B cell (primary cell): ENCODE measurements at regions not wholly inside any gene's neighbourhood (a gene's known extent, or its start where the extent isn't known, plus 50 kb on each side); places are given as distances from the start of the nearest gene placed in this dataset.

Experiments
- ATAC-seq: fragments of 200-7000 bp; cut with Tn5 transposase; one replicate; pipeline ENCODE4 v1.10.0; 2021; ENCODE audit warnings: low read depth, mild to moderate bottlenecking, moderate number of reproducible peaks, moderate library complexity
- CTCF ChIA-PET: fragments of 350-600 bp; sonication (Branson Sonifier 250); formaldehyde crosslinking; loops from one replicate; lab custom pipeline; 2021; ENCODE audit warnings: antibody characterized with exemption, inconsistent platforms; lab: Charles Lee
- POLR2A ChIA-PET: fragments of 350-600 bp; sonication (Branson Sonifier 250); formaldehyde crosslinking; loops from one replicate; lab custom pipeline; 2021; ENCODE audit warnings: antibody characterized with exemption; lab: Charles Lee
- DNase-seq: peaks from one replicate; pipeline ENCODE4 v3.0.0; 2013
- H2AFZ ChIP-seq: 2 replicates; pipeline ENCODE4 v1.6.1; 2012; ENCODE audit warnings: mild to moderate bottlenecking, low read depth, low read length; ENCODE audit not compliant: insufficient read depth, poor library complexity, severe bottlenecking
- H3K27ac ChIP-seq, 2 donors: 1 replicate in 1 of 2; 2 replicates in 1 of 2; pipeline ENCODE4 v1.5.1; 2012 to 2013; ENCODE audit warnings: low read length in 2 of 2, mild to moderate bottlenecking in 2 of 2, moderate library complexity in 1 of 2
- H3K27me3 ChIP-seq, 4 experiments: fragments of 200-600 bp in 1 of 4; sonication (generic) in 1 of 4; replicated peaks in 1 of 4; 1 replicate in 2 of 4; 2 replicates in 2 of 4; pipeline versions ENCODE4 v1.6.1 to v1.7.0; 2013 to 2016; ENCODE audit warnings: low read length in 3 of 4, mild to moderate bottlenecking in 2 of 4, mixed read lengths in 1 of 4, moderate library complexity in 1 of 4; ENCODE audit not compliant: insufficient read depth in 4 of 4, control insufficient read depth in 3 of 4; ENCODE audit errors: control extremely low read depth in 1 of 4
- H3K36me3 ChIP-seq, 2 experiments: replicated peaks in 1 of 2; 1 replicate in 1 of 2; 2 replicates in 1 of 2; pipeline versions ENCODE4 v1.6.1 to v1.7.1; 2013; ENCODE audit warnings: low read length in 1 of 2; ENCODE audit not compliant: insufficient read depth in 2 of 2, control insufficient read depth in 1 of 2; ENCODE audit errors: control extremely low read depth in 1 of 2, extremely low read depth in 1 of 2
- H3K4me1 ChIP-seq, 2 donors: fragments of 200-600 bp in 1 of 2; sonication (generic) in 1 of 2; 1 replicate in 1 of 2; 2 replicates in 1 of 2; pipeline versions ENCODE4 v1.5.1 to v1.6.1; 2013 to 2017; ENCODE audit warnings: low read length in 2 of 2; ENCODE audit not compliant: control insufficient read depth in 2 of 2, insufficient read depth in 2 of 2
- H3K4me2 ChIP-seq: replicated peaks from 2 replicates; pipeline ENCODE3; 2012; ENCODE audit warnings: mild to moderate bottlenecking, low read depth, low read length; ENCODE audit not compliant: poor library complexity, severe bottlenecking
- H3K4me3 ChIP-seq, 5 experiments: fragments of 200-600 bp in 1 of 5; sonication (generic) in 1 of 5; 1 replicate in 3 of 5; 2 replicates in 2 of 5; pipeline versions ENCODE4 v1.5.1 to v1.7.0; 2011 to 2016; ENCODE audit warnings: low read length in 4 of 5, mild to moderate bottlenecking in 4 of 5, low read depth in 2 of 5, control low read depth in 1 of 5, moderate library complexity in 1 of 5; ENCODE audit not compliant: insufficient read depth in 1 of 5; ENCODE audit errors: control extremely low read depth in 1 of 5, extremely low read depth in 1 of 5
- H3K79me2 ChIP-seq: fragments of 200-600 bp; sonication (generic); one replicate; pipeline ENCODE4 v1.6.0; 2016; ENCODE audit warnings: low read length; ENCODE audit not compliant: control insufficient read depth, insufficient read depth
- H3K9ac ChIP-seq: fragments of 200-600 bp; sonication (generic); 2 replicates; pipeline ENCODE4 v1.6.1; 2017; ENCODE audit warnings: mild to moderate bottlenecking, low read length, moderate library complexity
- H3K9me3 ChIP-seq, 3 donors: one replicate each; pipeline versions ENCODE4 v1.6.1 to v1.7.1; 2013; ENCODE audit warnings: low read length in 2 of 3; ENCODE audit not compliant: control insufficient read depth in 2 of 3, insufficient read depth in 1 of 3; ENCODE audit errors: control extremely low read depth in 1 of 3
- H4K20me1 ChIP-seq: 2 replicates; pipeline ENCODE4 v1.6.0; 2012; ENCODE audit warnings: mild to moderate bottlenecking, low read length; ENCODE audit not compliant: insufficient read depth, control insufficient read depth, poor library complexity, severe bottlenecking
- H3K27ac Mint-ChIP-seq: one replicate; pipeline ENCODE4 v1.8.0; 2021; ENCODE audit warnings: mixed read lengths
- H3K27me3 Mint-ChIP-seq: one replicate; pipeline ENCODE4 v1.8.0; 2021; ENCODE audit warnings: mixed read lengths
- H3K4me1 Mint-ChIP-seq: one replicate; pipeline ENCODE4 v1.8.0; 2021; ENCODE audit warnings: mixed read lengths
- H3K4me3 Mint-ChIP-seq: one replicate; pipeline ENCODE4 v1.8.0; 2021; ENCODE audit warnings: mixed read lengths
- H3K9me3 Mint-ChIP-seq: one replicate; pipeline ENCODE4 v1.8.0; 2022; ENCODE audit warnings: mixed read lengths; ENCODE audit not compliant: insufficient read depth
- EZH2 ChIP-seq: IDR thresholded peaks from 2 replicates; pipeline ENCODE4 v1.6.1; 2012; ENCODE audit warnings: borderline replicate concordance, low read depth, mild to moderate bottlenecking, moderate library complexity, low read length; ENCODE audit not compliant: insufficient read depth, poor library complexity, severe bottlenecking
- WGBS: methylation state at CpG from one replicate; pipeline ENCODE4 v1.1.5; 2013; ENCODE audit warnings: missing lambda C conversion rate; ENCODE audit not compliant: insufficient coverage; 5-methylcytosine and 5-hydroxymethylcytosine counted together
- intact Hi-C: fragments of 100-400 bp; cut with micrococcal nuclease; formaldehyde crosslinking; loops from one replicate; pipeline ENCODE4 v1.10.0; 2022
- TF ChIP-seq, protein P1 (sequence below): fragments of 200-600 bp; IDR thresholded peaks from one replicate; pipeline ENCODE4 v1.8.0; 2022; ENCODE audit warnings: antibody characterized with exemption, mild to moderate bottlenecking

DNA sequence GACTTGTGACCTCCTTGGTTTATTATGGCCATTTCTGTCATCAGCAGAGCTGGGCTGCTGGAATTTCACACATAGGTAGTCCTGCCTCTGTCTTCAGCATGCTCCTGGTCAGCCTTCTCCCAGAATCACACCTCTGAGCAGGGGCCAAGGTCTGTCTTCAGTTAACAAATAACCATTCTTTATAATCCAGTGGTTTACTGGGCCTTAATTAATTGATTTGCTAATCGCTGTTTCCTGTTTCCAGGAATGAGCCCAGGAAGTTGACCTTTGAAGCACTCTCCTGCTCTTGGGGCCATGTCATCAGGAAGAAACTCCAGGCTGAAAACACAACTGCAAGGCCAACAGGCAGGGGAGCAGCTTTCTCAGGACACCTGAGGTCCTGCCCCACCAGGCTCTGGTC, 278.5 kb downstream of the SRBD1 start:
- peaks cover 3% of the 10 kb centered on the region for H3K27me3 Mint-ChIP-seq
- ChIA-PET POLR2A (no interaction called here), CTCF (no interaction called here)
- H3K4me3 ChIP-seq = no peak overlapping the region
- no peak overlapping the region for H3K27ac Mint-ChIP-seq
- WGBS = 90% methylated on average over 1 of the region's 1 CpG
- H3K9me3 Mint-ChIP-seq = no peaks in the 10 kb centered on the region
- no peaks in the 10 kb centered on the region for H3K79me2 ChIP-seq
- H3K27ac ChIP-seq = no peak overlapping the region
- no peak overlapping the region for H2AFZ ChIP-seq
- DNase-seq (no peak), ATAC-seq (no peak)
- no peaks in the 10 kb centered on the region for H3K9me3 ChIP-seq
- no peaks in the 10 kb centered on the region for H4K20me1 ChIP-seq
- H3K4me2 ChIP-seq = no peak overlapping the region
- intact Hi-C loops = no loop called here
- H3K4me1 Mint-ChIP-seq = peaks cover 2% of the 10 kb centered on the region
- no peak overlapping the region for H3K4me3 Mint-ChIP-seq
- no peaks in the 10 kb centered on the region for H3K36me3 ChIP-seq
- TF ChIP-seq, protein P1, sequence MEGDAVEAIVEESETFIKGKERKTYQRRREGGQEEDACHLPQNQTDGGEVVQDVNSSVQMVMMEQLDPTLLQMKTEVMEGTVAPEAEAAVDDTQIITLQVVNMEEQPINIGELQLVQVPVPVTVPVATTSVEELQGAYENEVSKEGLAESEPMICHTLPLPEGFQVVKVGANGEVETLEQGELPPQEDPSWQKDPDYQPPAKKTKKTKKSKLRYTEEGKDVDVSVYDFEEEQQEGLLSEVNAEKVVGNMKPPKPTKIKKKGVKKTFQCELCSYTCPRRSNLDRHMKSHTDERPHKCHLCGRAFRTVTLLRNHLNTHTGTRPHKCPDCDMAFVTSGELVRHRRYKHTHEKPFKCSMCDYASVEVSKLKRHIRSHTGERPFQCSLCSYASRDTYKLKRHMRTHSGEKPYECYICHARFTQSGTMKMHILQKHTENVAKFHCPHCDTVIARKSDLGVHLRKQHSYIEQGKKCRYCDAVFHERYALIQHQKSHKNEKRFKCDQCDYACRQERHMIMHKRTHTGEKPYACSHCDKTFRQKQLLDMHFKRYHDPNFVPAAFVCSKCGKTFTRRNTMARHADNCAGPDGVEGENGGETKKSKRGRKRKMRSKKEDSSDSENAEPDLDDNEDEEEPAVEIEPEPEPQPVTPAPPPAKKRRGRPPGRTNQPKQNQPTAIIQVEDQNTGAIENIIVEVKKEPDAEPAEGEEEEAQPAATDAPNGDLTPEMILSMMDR = no peak
- H3K9ac ChIP-seq = no peak overlapping the region
- H3K4me1 ChIP-seq = no peaks in the 10 kb centered on the region
- peaks cover 0 to 4% (median under 1%) of the 10 kb centered on the region in 4 experiments for H3K27me3 ChIP-seq

DNA sequence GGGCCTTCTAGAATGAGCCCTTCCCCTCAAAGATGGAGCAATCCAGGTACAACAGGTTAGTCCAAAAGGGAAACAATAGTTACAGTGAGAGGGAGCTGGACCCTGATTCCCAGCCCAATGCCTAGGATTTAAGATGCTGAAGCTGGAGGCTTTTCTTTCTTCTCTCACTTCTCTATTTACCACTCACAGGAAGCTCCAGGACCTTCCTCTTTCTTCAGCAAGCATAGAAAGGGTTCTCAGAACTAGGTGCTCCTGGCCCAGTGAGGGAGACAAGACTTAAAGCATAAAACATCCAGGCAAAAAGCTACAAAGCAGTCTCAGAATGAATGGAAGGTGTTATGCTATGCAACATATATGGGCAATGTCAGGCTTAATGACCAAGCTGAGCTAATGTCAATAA, 279.0 kb downstream of the SRBD1 start:
- Histone ChIP-seq H3K4me2 (no peak overlapping the region), H3K9ac (no peak overlapping the region), H3K9me3 (no peaks in the 10 kb centered on the region), H4K20me1 (no peaks in the 10 kb centered on the region), H3K4me1 (no peaks in the 10 kb centered on the region), H2AFZ (no peak overlapping the region), H3K79me2 (no peaks in the 10 kb centered on the region), H3K27me3 (peaks cover 0 to 4% (median under 1%) of the 10 kb centered on the region in 4 experiments), H3K27ac (no peak overlapping the region), H3K4me3 (no peak overlapping the region), H3K36me3 (no peaks in the 10 kb centered on the region)
- H3K27ac Mint-ChIP-seq = no peak overlapping the region
- intact Hi-C loops = no loop called here
- peaks cover 3% of the 10 kb centered on the region for H3K27me3 Mint-ChIP-seq
- H3K9me3 Mint-ChIP-seq = no peaks in the 10 kb centered on the region
- ATAC-seq (no peak), DNase-seq (no peak)
- peaks cover 2% of the 10 kb centered on the region for H3K4me1 Mint-ChIP-seq
- TF ChIP-seq EZH2 = no peak
- TF ChIP-seq, protein P1 = no peak
- ChIA-PET POLR2A (no interaction called here), CTCF (no interaction called here)
- H3K4me3 Mint-ChIP-seq = no peak overlapping the region
